Body of pancreas (tissue), 4 donors: ENCODE measurements at regions not wholly inside any gene's neighbourhood (a gene's known extent, or its start where the extent isn't known, plus 50 kb on each side); places are given as distances from the start of the nearest gene placed in this dataset.

Source experiments
- ATAC-seq: fragments of 150-250 bp; one replicate; pipeline ENCODE4 v1.9.1; 2016
- DNase-seq, 4 donors: peaks; one replicate each; pipeline ENCODE4 v3.0.0-alpha.2; 2019
- H3K27ac ChIP-seq, 4 donors: fragments of 200-600 bp; sonication (generic); 1 replicate in 3 of 4; 2 replicates in 1 of 4; pipeline versions ENCODE4 v1.5.1 to v1.6.1; 2016 to 2019; ENCODE audit warnings: mild to moderate bottlenecking in 1 of 4, mixed read lengths in 1 of 4, moderate library complexity in 1 of 4
- H3K27me3 ChIP-seq, 2 donors: fragments of 200-600 bp; sonication (generic); one replicate each; pipeline ENCODE4 v1.6.0; 2016; ENCODE audit warnings: mild to moderate bottlenecking in 1 of 2
- H3K36me3 ChIP-seq, 2 donors: fragments of 200-600 bp; sonication (generic); replicated peaks in 1 of 2; 2 replicates each; pipeline ENCODE4 v1.5.1; 2016; ENCODE audit warnings: low read depth in 2 of 2; ENCODE audit not compliant: insufficient read depth in 1 of 2
- H3K4me1 ChIP-seq: fragments of 200-600 bp; sonication (generic); one replicate; pipeline ENCODE4 v1.6.0; 2016
- H3K4me3 ChIP-seq, 2 donors: fragments of 200-600 bp; sonication (generic); 1 replicate in 1 of 2; 2 replicates in 1 of 2; pipeline ENCODE4 v1.5.1; 2016 to 2019
- H3K9me3 ChIP-seq, 3 donors: fragments of 200-600 bp; sonication (generic); 1 replicate in 2 of 3; 2 replicates in 1 of 3; pipeline ENCODE4 v1.5.1; 2016
- POLR2A ChIP-seq, 3 donors: fragments of 450-650 bp; IDR thresholded peaks; one replicate each; pipeline ENCODE4 v1.6.1; 2016; ENCODE audit warnings: antibody characterized with exemption in 3 of 3, mild to moderate bottlenecking in 2 of 3
- WGBS, 2 donors: methylation state at CpG; one replicate each; pipeline ENCODE4 v1.1.5; 2017; 5-methylcytosine and 5-hydroxymethylcytosine counted together
- intact Hi-C: fragments of 100-400 bp; cut with DNase I; formaldehyde crosslinking; loops from one replicate; pipeline ENCODE4 v1.15.1; 2023
- TF ChIP-seq, protein P1 (sequence below), 7 experiments: fragments of 450-650 bp in 4 of 7; fragments of 200-600 bp in 3 of 7; sonication (generic) in 3 of 7; IDR thresholded peaks; one replicate each; pipeline ENCODE4 v1.5.1; 2016 to 2019; ENCODE audit warnings: antibody characterized with exemption in 7 of 7

DNA sequence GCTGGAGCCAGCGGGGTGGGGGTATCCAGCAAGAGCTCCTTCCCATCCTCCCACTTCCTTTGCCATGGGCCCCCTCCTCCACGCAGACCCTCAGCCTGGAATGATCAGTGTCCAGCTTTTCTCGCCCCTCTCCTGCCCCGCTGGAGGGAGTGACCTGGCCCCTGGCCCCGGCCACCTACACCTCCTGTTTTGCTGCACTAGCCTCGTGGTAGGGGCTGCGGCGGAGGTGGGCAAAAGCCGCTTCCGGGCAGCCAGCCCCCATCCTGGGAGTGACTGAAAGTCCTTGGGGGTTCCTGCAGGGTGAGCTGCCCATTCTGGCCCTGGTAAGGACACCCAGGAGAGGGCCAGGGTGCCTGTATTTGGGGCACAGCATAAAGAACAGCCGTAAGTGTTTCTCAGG, 295.7 kb downstream of the SEC14L1 start:
- Histone ChIP-seq H3K27ac (no peak overlapping the region), H3K4me3 (no peak overlapping the region), H3K9me3 (no peaks in the 10 kb centered on the region), H3K36me3 (no peaks in the 10 kb centered on the region), H3K4me1 (peaks cover 33% of the 10 kb centered on the region), H3K27me3 (no peaks in the 10 kb centered on the region)
- TF ChIP-seq POLR2A (IDR thresholded peaks at IDR 0.05), result no peak
- TF ChIP-seq, protein P1, sequence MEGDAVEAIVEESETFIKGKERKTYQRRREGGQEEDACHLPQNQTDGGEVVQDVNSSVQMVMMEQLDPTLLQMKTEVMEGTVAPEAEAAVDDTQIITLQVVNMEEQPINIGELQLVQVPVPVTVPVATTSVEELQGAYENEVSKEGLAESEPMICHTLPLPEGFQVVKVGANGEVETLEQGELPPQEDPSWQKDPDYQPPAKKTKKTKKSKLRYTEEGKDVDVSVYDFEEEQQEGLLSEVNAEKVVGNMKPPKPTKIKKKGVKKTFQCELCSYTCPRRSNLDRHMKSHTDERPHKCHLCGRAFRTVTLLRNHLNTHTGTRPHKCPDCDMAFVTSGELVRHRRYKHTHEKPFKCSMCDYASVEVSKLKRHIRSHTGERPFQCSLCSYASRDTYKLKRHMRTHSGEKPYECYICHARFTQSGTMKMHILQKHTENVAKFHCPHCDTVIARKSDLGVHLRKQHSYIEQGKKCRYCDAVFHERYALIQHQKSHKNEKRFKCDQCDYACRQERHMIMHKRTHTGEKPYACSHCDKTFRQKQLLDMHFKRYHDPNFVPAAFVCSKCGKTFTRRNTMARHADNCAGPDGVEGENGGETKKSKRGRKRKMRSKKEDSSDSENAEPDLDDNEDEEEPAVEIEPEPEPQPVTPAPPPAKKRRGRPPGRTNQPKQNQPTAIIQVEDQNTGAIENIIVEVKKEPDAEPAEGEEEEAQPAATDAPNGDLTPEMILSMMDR (IDR thresholded peaks at IDR 0.05), result no peak
- DNase-seq, result no peak
- no peak for ATAC-seq
- WGBS, 2 donors, result 75 to 88% methylated on average over 3 to 7 of the region's 11 CpGs
- intact Hi-C loops, result no loop called here

GRCh38 chr17:77437017-77437416, 296.2 kb downstream of the SEC14L1 start:
- intact Hi-C loops, result no loop called here
- DNase-seq (peak in 1 of 4 donors; percentile 63), ATAC-seq (no peak)
- Histone ChIP-seq H3K9me3 (no peaks in the 10 kb centered on the region), H3K27ac (no peak overlapping the region), H3K4me1 (peaks cover 33% of the 10 kb centered on the region), H3K27me3 (no peaks in the 10 kb centered on the region), H3K36me3 (no peaks in the 10 kb centered on the region), H3K4me3 (no peak overlapping the region)
- no peak for TF ChIP-seq POLR2A (IDR thresholded peaks at IDR 0.05)
- TF ChIP-seq, protein P1 (IDR thresholded peaks at IDR 0.05), result no peak
- WGBS, 2 donors, result 59 to 70% methylated on average over 7 to 10 of the region's 10 CpGs

GRCh38 chr17:77437747-77438146, 297.0 kb downstream of the SEC14L1 start:
- intact Hi-C loops, result no loop called here
- Histone ChIP-seq H3K36me3 (no peaks in the 10 kb centered on the region), H3K27ac (no peak overlapping the region), H3K4me1 (peaks cover 33% of the 10 kb centered on the region), H3K27me3 (no peaks in the 10 kb centered on the region), H3K4me3 (no peak overlapping the region), H3K9me3 (no peaks in the 10 kb centered on the region)
- 86% methylated on average over 12 of the region's 12 CpGs; no CpG with 5 or more reads in 1 of the 2 donors for WGBS, 2 donors
- TF ChIP-seq, protein P1 (IDR thresholded peaks at IDR 0.05), result no peak
- no peak for TF ChIP-seq POLR2A (IDR thresholded peaks at IDR 0.05)
- DNase-seq (no peak), ATAC-seq (no peak)

DNA sequence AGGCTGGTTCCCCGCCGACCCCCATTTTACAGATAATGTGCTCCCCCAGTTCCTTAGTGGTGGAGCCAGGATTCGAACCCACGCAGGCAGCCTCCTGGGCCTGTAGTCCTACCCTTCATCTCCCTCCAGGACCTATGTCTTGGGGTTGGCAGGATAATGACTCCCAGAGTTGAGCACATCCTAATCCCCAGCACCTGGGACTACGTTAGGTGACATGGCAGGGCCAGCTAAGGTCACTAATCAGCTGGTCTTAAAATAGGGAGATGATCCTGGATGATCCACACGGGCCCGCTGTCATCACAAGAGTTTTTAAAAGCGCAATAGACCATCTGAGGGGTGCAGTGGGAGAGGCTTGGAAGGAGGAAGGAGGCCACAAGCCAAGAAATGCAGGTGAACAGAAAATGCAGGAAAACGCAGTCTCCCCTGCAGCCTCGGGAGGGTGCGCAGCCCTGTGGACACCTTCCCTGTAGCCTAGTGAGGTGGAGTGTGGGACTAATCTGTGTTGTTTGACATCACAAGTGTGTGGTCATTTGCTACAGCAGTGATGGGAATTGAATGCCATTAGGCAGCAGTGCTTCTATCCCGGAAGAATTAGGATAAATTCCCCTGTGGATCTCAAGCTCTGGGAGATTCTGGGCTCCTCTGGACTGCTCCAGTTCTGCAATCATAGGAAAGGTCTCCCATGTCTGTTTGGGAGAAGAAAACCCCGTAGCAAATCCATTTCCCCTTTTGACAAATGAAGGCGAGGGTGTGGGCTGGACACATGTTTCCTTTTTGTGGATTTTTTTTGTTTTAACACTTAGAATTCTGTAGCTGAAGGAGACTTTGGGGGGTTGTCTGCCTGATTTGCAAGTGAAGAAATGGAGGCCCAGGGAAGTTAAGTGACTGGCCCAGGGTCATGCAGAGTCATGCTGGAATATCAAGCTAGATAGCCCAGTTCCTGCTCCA, 297.7 kb downstream of the SEC14L1 start:
- Histone ChIP-seq H3K4me1 (peaks cover 32% of the 10 kb centered on the region), H3K36me3 (no peaks in the 10 kb centered on the region), H3K27me3 (no peaks in the 10 kb centered on the region), H3K9me3 (no peaks in the 10 kb centered on the region), H3K27ac (no peak overlapping the region), H3K4me3 (no peak overlapping the region)
- TF ChIP-seq POLR2A (IDR thresholded peaks at IDR 0.05), result no peak
- TF ChIP-seq, protein P1 (IDR thresholded peaks at IDR 0.05), result no peak
- ATAC-seq (no peak), DNase-seq (no peak)
- 83 to 96% methylated on average over 11 to 14 of the region's 14 CpGs for WGBS, 2 donors
- intact Hi-C loops, result no loop called here
